H1 (cell line): ENCODE measurements at regions not wholly inside any gene's neighbourhood (a gene's known extent, or its start where the extent isn't known, plus 50 kb on each side); places are given as distances from the start of the nearest gene placed in this dataset.

Experiments used
- CTCF ChIA-PET: fragments of 300-600 bp; sonication (Branson Sonifier 250); formaldehyde crosslinking; loops from one replicate; lab custom pipeline; 2021; ENCODE audit not compliant: partially characterized antibody; lab: Charles Lee
- POLR2A ChIA-PET: fragments of 300-600 bp; sonication (Branson Sonifier 250); formaldehyde crosslinking; loops from one replicate; lab custom pipeline; 2021; ENCODE audit warnings: inconsistent platforms; ENCODE audit not compliant: partially characterized antibody; lab: Charles Lee
- DNase-seq, 2 experiments: peaks; one replicate each; pipeline versions ENCODE4 v3.0.0 to v3.0.0-alpha.2; 2010 to 2022; ENCODE audit warnings: low spot score in 2 of 2, low read depth in 1 of 2, mixed read lengths in 1 of 2
- FAIRE-seq: peaks from 2 replicates; lab custom pipeline; 2011; peaks lifted over from hg19 to GRCh38; lab: Jason Lieb, UNC
- H2AFZ ChIP-seq: 2 replicates; pipeline ENCODE4 v1.8.1; 2012; ENCODE audit warnings: low read length, inconsistent platforms
- H2AK5ac ChIP-seq: 2 replicates; pipeline ENCODE4 v1.6.1; 2013; ENCODE audit warnings: low read depth, low read length
- H2BK120ac ChIP-seq: replicated peaks from 2 replicates; pipeline ENCODE3; 2013; ENCODE audit warnings: low read depth, low read length, inconsistent platforms
- H2BK12ac ChIP-seq: 2 replicates; pipeline ENCODE4 v1.6.1; 2013; ENCODE audit warnings: low read depth, low read length
- H2BK15ac ChIP-seq: 2 replicates; pipeline ENCODE4 v1.6.1; 2013; ENCODE audit warnings: low read length
- H2BK20ac ChIP-seq: 2 replicates; pipeline ENCODE4 v1.6.1; 2013; ENCODE audit warnings: low read length
- H2BK5ac ChIP-seq: 2 replicates; pipeline ENCODE4 v1.6.1; 2013; ENCODE audit warnings: low read depth, low read length
- H3K14ac ChIP-seq: 2 replicates; pipeline ENCODE4 v1.6.1; 2013; ENCODE audit warnings: inconsistent platforms; ENCODE audit not compliant: insufficient read length
- H3K18ac ChIP-seq: 2 replicates; pipeline ENCODE4 v1.6.1; 2013; ENCODE audit warnings: low read length; ENCODE audit errors: extremely low read depth
- H3K23ac ChIP-seq: 2 replicates; pipeline ENCODE4 v1.6.1; 2013; ENCODE audit warnings: inconsistent platforms; ENCODE audit not compliant: insufficient read length
- H3K23me2 ChIP-seq: 2 replicates; pipeline ENCODE4 v1.6.1; 2013; ENCODE audit warnings: low read depth, low read length
- H3K27ac ChIP-seq: 2 replicates; pipeline ENCODE4 v1.6.1; 2011; ENCODE audit warnings: low read depth, low read length, inconsistent platforms
- H3K27me3 ChIP-seq, 4 experiments: replicated peaks in 1 of 4; 1 replicate in 1 of 4; 2 replicates in 3 of 4; pipeline versions ENCODE4 v1.6.1 to v1.8.1; 2011 to 2013; ENCODE audit warnings: low read length in 3 of 4, mild to moderate bottlenecking in 3 of 4, inconsistent platforms in 2 of 4, mixed read lengths in 2 of 4, moderate library complexity in 1 of 4; ENCODE audit not compliant: control insufficient read depth in 3 of 4, insufficient read depth in 3 of 4; ENCODE audit errors: extremely low read depth in 1 of 4
- H3K36me3 ChIP-seq, 4 experiments: 2 replicates each; pipeline versions ENCODE4 v1.6.1 to v1.8.1; 2011 to 2013; ENCODE audit warnings: mild to moderate bottlenecking in 4 of 4, low read length in 3 of 4, moderate library complexity in 2 of 4, control low read depth in 1 of 4, inconsistent platforms in 1 of 4; ENCODE audit not compliant: insufficient read depth in 4 of 4, control insufficient read depth in 2 of 4
- H3K4ac ChIP-seq: replicated peaks from 2 replicates; pipeline ENCODE3; 2013; ENCODE audit warnings: low read length, low read depth, mixed read lengths, inconsistent platforms; ENCODE audit not compliant: insufficient read length
- H3K4me1 ChIP-seq, 4 experiments: replicated peaks in 1 of 4; 1 replicate in 1 of 4; 2 replicates in 3 of 4; pipeline versions ENCODE4 v1.6.1 to v1.8.1; 2011 to 2013; ENCODE audit warnings: low read length in 3 of 4, inconsistent platforms in 2 of 4, mixed read lengths in 1 of 4; ENCODE audit not compliant: insufficient read depth in 4 of 4, control insufficient read depth in 3 of 4
- H3K4me2 ChIP-seq, 2 experiments: 2 replicates each; pipeline versions ENCODE4 v1.6.1 to v1.8.1; 2011 to 2013; ENCODE audit warnings: low read depth in 2 of 2, low read length in 2 of 2, control low read depth in 1 of 2, inconsistent platforms in 1 of 2, mild to moderate bottlenecking in 1 of 2; ENCODE audit not compliant: insufficient read depth in 1 of 2
- H3K4me3 ChIP-seq, 4 experiments: fragments of 200-600, 300-600 bp in 1 of 4; sonication (generic), shearing (Covaris generic), sonication (Bioruptor Twin) in 1 of 4; 2 replicates each; pipeline versions ENCODE4 v1.5.1 to v1.8.1; 2011 to 2016; ENCODE audit warnings: low read length in 4 of 4, low read depth in 3 of 4, control low read depth in 2 of 4, inconsistent platforms in 2 of 4, mild to moderate bottlenecking in 2 of 4, mixed read lengths in 1 of 4, moderate library complexity in 1 of 4; ENCODE audit not compliant: insufficient read depth in 2 of 4; ENCODE audit errors: extremely low read depth in 1 of 4
- H3K56ac ChIP-seq: replicated peaks from 2 replicates; pipeline ENCODE3; 2013; ENCODE audit warnings: low read depth, mild to moderate bottlenecking, mixed read lengths, low read length, inconsistent platforms; ENCODE audit not compliant: insufficient read length
- H3K79me1 ChIP-seq: 2 replicates; pipeline ENCODE4 v1.6.1; 2013; ENCODE audit warnings: low read depth, low read length, control low read depth
- H3K79me2 ChIP-seq, 2 experiments: 2 replicates each; pipeline versions ENCODE4 v1.6.1 to v1.8.1; 2012 to 2013; ENCODE audit warnings: low read length in 2 of 2, mild to moderate bottlenecking in 2 of 2, inconsistent platforms in 1 of 2; ENCODE audit not compliant: insufficient read depth in 2 of 2, control insufficient read depth in 1 of 2
- H3K9ac ChIP-seq, 4 experiments: replicated peaks in 1 of 4; 1 replicate in 1 of 4; 2 replicates in 3 of 4; pipeline versions ENCODE4 v1.6.1 to v1.8.1; 2011 to 2013; ENCODE audit warnings: low read depth in 3 of 4, low read length in 3 of 4, control low read depth in 2 of 4, mild to moderate bottlenecking in 2 of 4, moderate library complexity in 2 of 4, inconsistent platforms in 1 of 4; ENCODE audit errors: extremely low read depth in 1 of 4
- H3K9me3 ChIP-seq, 2 experiments: 2 replicates each; pipeline versions ENCODE4 v1.6.1 to v1.8.1; 2012 to 2013; ENCODE audit warnings: mild to moderate bottlenecking in 2 of 2, moderate library complexity in 2 of 2, control low read depth in 1 of 2, inconsistent platforms in 1 of 2, low read depth in 1 of 2, low read length in 1 of 2, mixed read lengths in 1 of 2; ENCODE audit not compliant: insufficient read depth in 2 of 2
- H4K20me1 ChIP-seq, 2 experiments: replicated peaks in 1 of 2; 2 replicates each; pipeline versions ENCODE3 to v1.8.1; 2011 to 2013; ENCODE audit warnings: inconsistent platforms in 2 of 2, low read length in 2 of 2, mild to moderate bottlenecking in 1 of 2; ENCODE audit not compliant: insufficient read depth in 2 of 2, control insufficient read depth in 1 of 2
- H4K5ac ChIP-seq: 2 replicates; pipeline ENCODE4 v1.6.1; 2013; ENCODE audit warnings: low read length, low read depth, mixed read lengths, inconsistent platforms; ENCODE audit not compliant: insufficient read length
- H4K8ac ChIP-seq: 2 replicates; pipeline ENCODE4 v1.8.0; 2013; ENCODE audit warnings: mild to moderate bottlenecking, moderate library complexity, low read length, inconsistent platforms; ENCODE audit not compliant: insufficient read depth; ENCODE audit errors: extremely low read depth
- H4K91ac ChIP-seq: replicated peaks from 2 replicates; pipeline ENCODE3; 2013; ENCODE audit warnings: low read length, mixed read lengths, inconsistent platforms; ENCODE audit not compliant: insufficient read length
- FOSL1 ChIP-seq: IDR thresholded peaks from 2 replicates; pipeline ENCODE4 v1.6.1; 2011; ENCODE audit warnings: mild to moderate bottlenecking, low read depth, low read length, moderate library complexity; ENCODE audit not compliant: insufficient read depth
- RBBP5 ChIP-seq: IDR thresholded peaks from 2 replicates; pipeline ENCODE4 v1.7.1; 2012; ENCODE audit warnings: low read depth, mild to moderate bottlenecking, inconsistent platforms, low read length, moderate library complexity, borderline replicate concordance
- SIRT6 ChIP-seq: IDR thresholded peaks from one replicate; pipeline ENCODE4 v1.7.1; 2012; ENCODE audit warnings: low read length, inconsistent platforms
- SP2 ChIP-seq: IDR thresholded peaks from 2 replicates; pipeline ENCODE4 v1.6.1; 2012; ENCODE audit warnings: mild to moderate bottlenecking, low read length, inconsistent platforms
- SP4 ChIP-seq: IDR thresholded peaks from 2 replicates; pipeline ENCODE4 v1.6.1; 2012; ENCODE audit warnings: low read length, inconsistent platforms
- WGBS, 2 experiments: shearing (Covaris generic) in 1 of 2; methylation state at CpG; one replicate each; pipeline versions ENCODE4 v1.1.6 to v1.1.7; 2013 to 2015; ENCODE audit warnings: low lambda C conversion rate in 2 of 2, mixed read lengths in 2 of 2, inconsistent platforms in 1 of 2, low coverage in 1 of 2, missing lambda C conversion rate in 1 of 2; ENCODE audit not compliant: insufficient replicate concordance in 2 of 2, insufficient coverage in 1 of 2, insufficient read length in 1 of 2; ENCODE audit errors: extremely low coverage in 1 of 2, missing lambda C conversion rate in 1 of 2; 5-methylcytosine and 5-hydroxymethylcytosine counted together
- TF ChIP-seq, protein P1 (sequence below): IDR thresholded peaks from 2 replicates; pipeline ENCODE4 v1.6.1; 2012; ENCODE audit warnings: inconsistent platforms

DNA sequence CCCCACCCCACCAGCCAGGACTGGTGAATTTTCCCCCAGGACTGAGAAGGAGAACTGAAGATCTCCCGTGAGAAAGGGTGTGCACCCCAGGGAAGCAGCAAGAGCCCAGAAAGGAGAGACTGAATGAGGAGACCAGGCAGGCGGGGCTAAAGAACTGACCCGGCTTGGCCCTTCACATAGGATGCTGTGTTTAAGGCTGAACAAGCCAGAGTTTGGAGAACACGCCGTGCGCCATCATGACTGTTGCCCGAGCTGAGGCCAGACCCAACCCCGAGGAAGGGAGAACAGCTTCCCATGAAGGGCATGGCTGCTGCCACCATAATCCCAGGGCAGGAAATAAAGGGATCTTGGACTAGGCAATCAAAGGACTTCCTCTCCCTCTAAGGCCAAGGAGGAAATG is 104.7 kb upstream of the SRSF6 start:
- Histone ChIP-seq H4K20me1 (no peaks in the 10 kb centered on the region), H3K9me3 (no peaks in the 10 kb centered on the region), H4K91ac (no peak overlapping the region), H2BK120ac (no peak overlapping the region), H2BK5ac (no peak overlapping the region), H3K4me1 (no peaks in the 10 kb centered on the region), H3K79me1 (no peaks in the 10 kb centered on the region), H2BK15ac (no peak overlapping the region), H3K18ac (no peak overlapping the region), H4K5ac (no peak overlapping the region), H3K23ac (no peak overlapping the region), H3K23me2 (no peaks in the 10 kb centered on the region), H3K36me3 (no peaks in the 10 kb centered on the region), H3K14ac (no peak overlapping the region), H3K79me2 (no peaks in the 10 kb centered on the region), H3K9ac (no peak overlapping the region), H3K56ac (no peak overlapping the region), H2BK20ac (no peak overlapping the region), H2AK5ac (no peak overlapping the region), H3K4ac (no peak overlapping the region), H3K4me2 (no peak overlapping the region), H2AFZ (no peak overlapping the region), H3K27me3 (peaks cover 0 to 4% (median under 1%) of the 10 kb centered on the region in 4 experiments; a peak in 2 of 7 replicates), H2BK12ac (no peak overlapping the region), H3K27ac (no peak overlapping the region), H4K8ac (no peak overlapping the region), H3K4me3 (no peak overlapping the region)
- no peak for FAIRE-seq
- no peak for TF ChIP-seq FOSL1
- no peak for TF ChIP-seq SP4
- no peak for TF ChIP-seq SP2
- TF ChIP-seq RBBP5: no peak
- TF ChIP-seq, protein P1, sequence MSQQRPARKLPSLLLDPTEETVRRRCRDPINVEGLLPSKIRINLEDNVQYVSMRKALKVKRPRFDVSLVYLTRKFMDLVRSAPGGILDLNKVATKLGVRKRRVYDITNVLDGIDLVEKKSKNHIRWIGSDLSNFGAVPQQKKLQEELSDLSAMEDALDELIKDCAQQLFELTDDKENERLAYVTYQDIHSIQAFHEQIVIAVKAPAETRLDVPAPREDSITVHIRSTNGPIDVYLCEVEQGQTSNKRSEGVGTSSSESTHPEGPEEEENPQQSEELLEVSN: no peak
- no peak for TF ChIP-seq SIRT6
- ChIA-PET POLR2A (no interaction called here), CTCF (interaction anchor here (2.1 kb wide), 1 partner anchor 37 kb away, joined by 5 read pairs; no protein-coding TSS in a partner anchor)
- WGBS, 2 experiments: 92% methylated on average over 7 of the region's 8 CpGs; no CpG with 5 or more reads in 1 of the 2 experiments
- DNase-seq: no peak
